DMS153 treated with DMSO at 0.1 percent for 48 hours (cell line): ENCODE measurements at regions not wholly inside any gene's neighbourhood (a gene's known extent, or its start where the extent isn't known, plus 50 kb on each side); places are given as distances from the start of the nearest gene placed in this dataset.

Experiments used
- DNase-seq: peaks from one replicate; lab custom pipeline; 2025; ENCODE audit not compliant: unreplicated experiment; lab: John Stamatoyannopoulos, UW

- no peak for DNase-seq
These were observed 293.0 kb upstream of the PLXNA2 start for GRCh38 chr1:208537198-208537597.

DNA sequence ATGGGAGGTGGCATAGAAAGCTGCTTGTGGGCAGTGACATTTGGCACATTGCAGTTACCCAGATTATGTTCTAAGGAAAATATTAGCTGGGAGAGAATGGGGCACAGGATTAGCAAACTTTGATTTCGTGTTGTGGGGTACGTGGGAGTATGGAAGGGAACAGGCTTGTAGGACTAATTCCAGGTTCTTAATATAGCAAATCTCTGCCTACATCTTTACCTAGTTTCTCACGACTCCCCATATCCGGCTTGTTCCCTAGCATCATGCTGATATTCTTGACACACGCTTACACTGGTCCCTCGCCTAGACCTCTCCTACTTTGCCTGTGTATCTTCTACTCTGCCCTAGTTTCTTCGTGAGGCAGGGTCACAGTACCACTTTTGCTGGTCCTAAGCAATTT, 293.9 kb upstream of the PLXNA2 start:
- no peak for DNase-seq

- DNase-seq = peak; percentile 37
These were observed 294.4 kb upstream of the PLXNA2 start for GRCh38 chr1:208538587-208538986.

- DNase-seq = no peak
These were observed 296.5 kb upstream of the PLXNA2 start for GRCh38 chr1:208540724-208541123.

DNA sequence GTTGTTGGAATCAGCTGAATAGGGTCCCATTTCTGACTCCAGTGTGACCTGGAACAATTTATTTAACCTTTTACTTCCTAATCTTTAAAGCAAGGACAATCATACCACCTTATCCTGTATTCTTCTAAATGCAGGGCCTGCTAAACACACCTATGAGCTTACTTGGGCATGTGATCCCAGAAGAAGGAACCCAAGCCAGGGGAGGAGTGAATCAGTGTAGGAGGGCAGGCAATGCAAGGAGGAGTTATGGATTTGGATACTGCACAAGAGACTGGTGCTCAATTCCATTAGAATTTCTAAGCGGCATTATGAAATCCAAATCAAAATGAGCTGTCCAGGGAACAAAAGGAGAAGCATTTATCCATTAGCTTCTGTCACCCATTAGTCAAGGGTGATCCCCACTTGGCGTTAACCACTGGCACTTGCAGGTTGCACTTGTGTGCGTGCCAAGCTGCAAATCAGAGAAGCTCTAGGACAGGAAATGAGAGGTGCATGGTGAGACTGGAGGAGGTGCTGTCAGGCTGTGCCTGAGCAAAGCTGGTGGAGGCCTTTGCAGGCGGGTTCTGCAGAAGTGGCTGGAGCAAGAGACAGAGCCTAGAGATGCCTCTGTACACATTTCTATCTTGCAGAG, 297.2 kb upstream of the PLXNA2 start:
- no peak for DNase-seq

DNA sequence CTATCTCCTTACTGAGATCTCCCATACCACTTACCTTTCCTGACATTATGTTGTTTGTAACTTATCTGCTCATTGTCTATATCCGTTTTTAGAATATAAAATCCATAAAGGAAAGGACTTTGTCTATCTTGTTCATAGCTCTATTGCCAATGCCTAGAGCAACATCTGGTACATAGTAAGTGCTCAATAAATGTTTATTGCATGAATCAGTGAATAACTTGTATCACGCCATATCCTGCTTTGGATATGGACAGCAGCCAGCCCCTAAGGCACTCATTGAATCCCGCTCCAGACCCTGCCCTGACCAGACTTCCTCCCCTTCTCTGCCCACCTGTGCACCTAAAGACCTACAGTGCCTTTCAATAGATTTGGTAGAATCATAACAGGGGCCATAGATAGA, 298.1 kb upstream of the PLXNA2 start:
- no peak for DNase-seq

- no peak for DNase-seq
These were observed 299.9 kb upstream of the PLXNA2 start for GRCh38 chr1:208544053-208544452.

DNA sequence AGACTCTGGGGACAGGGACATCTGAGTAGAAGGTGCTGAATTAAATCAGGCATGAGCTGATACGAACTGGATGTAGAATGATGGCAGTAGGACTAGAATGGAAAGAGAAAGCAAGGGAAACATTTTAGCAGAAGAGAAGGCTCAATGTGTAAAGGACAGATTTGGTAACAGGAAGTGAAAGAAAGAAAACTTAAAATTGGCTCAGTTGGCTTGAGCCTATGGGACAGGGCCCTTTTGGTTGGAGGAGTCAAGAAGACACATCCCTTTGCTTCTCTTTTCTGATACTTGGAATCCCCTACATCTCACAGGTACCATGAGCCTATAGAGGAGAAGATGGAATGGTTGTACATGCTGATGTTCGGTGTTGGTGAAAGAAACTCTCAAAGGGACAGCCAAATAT, 300.6 kb upstream of the PLXNA2 start:
- DNase-seq = no peak

DNA sequence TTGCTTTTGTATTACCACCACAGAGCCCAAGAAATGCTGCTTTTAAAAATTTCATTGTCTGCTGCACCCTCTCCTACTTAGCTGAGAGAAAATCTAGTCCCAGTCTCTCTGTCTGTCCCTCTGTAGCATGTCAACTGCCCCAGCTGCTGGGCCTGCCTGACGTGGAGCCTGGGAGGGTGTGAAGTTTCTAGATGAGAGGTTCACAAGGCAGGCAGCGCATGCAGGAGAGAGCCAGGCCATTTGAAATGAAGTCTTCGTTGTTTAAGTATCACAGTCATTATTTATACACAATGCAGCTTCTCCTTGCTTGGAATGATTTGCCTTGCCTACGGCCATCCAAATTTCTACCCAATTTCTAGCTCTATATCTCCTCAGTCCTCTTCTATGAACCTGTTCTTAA, 306.8 kb upstream of the PLXNA2 start:
- DNase-seq = no peak

GRCh38 chr1:208551633-208552320, 307.6 kb upstream of the PLXNA2 start:
- DNase-seq = no peak

GRCh38 chr1:208552928-208553327, 308.7 kb upstream of the PLXNA2 start:
- DNase-seq = no peak

DNA sequence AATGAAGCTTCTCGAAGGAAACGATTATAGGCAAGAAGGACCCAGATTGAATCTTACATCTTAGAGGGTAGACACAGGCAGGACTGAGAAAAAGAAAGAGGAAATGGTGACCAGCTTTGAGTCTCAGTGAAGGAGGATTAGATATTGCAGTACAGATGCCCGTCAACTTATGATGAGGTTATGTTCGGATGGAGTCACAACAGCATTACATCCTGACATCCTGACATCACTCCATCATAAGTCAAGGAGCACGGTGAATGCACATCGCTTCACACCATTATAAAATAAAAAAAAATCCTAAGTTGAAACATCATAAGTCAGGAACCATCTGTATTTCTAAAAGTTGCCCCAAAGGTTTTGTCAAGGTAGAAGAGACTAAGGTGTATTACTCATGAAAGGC, 312.3 kb upstream of the PLXNA2 start:
- DNase-seq = no peak

DNA sequence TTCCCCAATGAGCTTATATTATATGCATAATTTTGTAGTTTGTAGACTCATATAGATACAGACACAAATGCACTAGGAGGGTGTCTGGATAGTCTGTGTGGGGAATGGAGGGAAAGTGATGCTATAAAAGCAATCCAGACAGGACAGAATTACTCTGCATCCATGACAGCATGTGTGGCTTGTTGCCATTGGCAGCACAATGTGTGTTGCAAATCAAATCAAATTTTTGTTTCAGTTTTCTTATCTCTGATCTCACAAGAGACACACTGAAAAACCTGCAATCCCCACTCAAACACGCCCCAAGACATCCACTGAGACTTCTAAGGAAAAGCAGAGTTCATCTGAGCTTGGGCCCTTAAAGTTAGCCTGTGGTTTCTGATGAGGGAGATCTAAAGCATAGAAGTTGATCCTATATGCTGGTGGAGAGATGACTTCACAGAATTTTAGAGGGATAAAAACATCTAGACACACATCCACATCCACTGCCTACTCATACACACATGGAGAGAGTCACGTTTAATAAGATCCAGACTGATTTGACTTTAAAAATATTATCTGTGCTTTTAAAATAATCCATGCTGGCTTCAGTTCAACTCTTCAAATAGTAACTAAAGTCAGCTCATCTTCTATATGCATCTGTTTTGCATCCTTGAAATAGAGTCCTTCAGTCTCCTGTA, 313.0 kb upstream of the PLXNA2 start:
- no peak for DNase-seq

- no peak for DNase-seq
These were observed 313.5 kb upstream of the PLXNA2 start for GRCh38 chr1:208557723-208558094.

DNA sequence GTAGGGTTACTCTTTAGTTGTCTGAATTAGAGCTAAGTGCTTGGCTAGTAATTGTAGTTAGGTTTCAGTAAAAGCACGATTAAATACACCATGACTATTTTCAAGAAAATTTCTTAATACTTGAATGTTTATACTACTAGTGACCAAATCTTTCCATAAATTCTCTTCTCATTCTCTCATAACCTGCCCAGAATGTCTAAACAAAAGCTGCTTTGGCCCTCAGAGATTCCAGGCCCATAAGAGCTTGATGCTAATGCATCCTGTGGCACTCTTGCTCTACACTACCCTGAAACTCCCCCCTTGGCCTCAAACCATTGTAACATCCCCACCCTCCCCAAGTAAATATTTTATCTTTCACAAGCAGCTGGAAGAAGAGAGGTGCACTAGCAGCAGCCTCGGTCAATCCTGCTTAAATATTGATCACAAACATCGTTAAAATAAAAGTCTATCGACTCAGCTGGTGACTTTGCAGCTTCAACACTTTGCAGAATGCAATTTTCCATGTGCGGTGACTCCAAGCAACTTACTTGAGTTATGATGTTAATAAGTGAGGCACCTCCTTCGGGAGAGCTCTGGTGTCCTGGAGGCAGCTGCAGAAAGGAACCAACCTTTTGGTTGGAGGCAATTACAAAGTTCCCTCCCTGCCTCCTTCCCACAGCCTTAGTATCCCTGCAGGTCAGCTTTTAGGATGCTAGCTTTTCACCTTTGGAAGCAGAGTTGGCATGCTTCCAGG, 315.6 kb upstream of the PLXNA2 start:
- no peak for DNase-seq

DNA sequence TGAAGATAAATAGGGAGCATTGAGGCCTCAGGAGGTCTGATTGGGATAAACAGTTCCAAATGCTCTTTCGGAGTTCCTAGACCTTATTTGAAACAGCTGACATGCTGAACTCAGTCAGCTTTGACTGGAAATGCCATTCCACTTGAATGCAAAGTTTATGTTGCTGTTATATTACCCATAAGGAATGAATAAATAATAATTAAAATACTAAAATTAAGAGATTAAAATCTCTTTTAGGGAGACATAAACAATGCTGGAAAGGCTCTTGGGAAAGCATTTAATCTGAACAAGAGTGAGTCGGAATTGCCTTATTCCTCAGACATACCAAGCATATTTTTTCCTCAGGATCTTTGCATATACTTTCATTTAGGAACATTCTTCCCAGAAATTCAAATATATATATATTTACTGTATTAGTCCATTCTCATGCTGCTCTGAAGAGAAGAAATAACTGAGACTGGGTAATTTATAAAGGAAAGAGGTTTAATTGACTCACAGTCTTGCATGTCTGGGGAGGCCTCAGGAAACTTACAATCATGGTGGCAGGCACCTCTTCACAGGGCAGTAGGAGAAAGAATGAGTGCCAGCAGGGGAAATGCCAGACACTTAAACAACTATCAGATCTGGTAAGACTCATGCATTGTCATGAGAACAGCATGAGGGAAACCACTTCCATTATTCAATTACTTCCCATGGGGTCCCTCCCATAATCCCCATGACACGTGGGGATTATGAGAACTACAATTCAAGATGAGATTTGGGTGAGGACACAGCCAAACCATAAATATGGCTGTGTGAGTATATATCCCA, 318.2 kb upstream of the PLXNA2 start:
- DNase-seq = no peak

GRCh38 chr1:208564466-208564865, 320.3 kb upstream of the PLXNA2 start:
- DNase-seq = no peak

- DNase-seq = no peak
These were observed 321.7 kb upstream of the PLXNA2 start for GRCh38 chr1:208565756-208566440.

GRCh38 chr1:208569181-208569580, 325.0 kb upstream of the PLXNA2 start:
- no peak for DNase-seq

DNA sequence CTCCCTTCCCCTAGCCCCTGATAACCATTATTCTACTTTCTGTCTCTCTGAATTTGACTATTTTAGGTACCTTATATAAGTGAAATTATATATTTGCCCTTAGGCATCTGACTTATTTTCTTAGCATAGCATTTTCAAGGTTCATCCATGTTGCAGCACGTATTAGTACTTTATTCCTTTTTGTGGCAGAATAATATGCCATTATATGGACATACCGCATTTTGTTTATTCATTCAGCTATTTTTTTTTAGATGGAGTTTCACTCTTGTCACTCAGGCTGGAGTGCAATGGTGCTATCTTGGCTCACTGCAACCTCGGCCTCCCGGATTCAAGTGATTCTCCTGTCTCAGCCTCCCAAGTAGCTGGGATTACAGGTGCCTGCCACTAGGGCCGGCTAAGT, 326.2 kb upstream of the PLXNA2 start:
- DNase-seq = no peak
